ENCODE measurements at regions not wholly inside any gene's neighbourhood (a gene's known extent, or its start where the extent isn't known, plus 50 kb on each side); places are given as distances from the start of the nearest gene placed in this dataset.

DNA sequence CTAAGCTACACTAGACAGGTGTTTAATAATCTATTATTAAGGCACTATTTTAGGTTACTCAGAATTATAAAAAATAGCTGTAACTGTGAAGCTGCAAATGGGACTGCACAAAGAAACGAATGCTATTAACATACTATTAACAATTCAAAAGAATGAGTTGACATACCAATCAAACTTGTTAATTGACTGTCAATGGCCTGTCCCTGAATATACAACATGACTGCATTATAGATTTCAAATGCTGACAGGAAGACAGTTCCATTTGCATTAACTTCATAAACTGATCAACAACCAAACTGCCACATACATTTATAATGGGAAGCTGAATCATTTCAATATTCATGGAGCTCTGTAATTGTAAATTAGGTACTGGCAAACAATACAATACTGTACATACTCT is 169.0 kb upstream of the NANOGP8 start:
- H3K14ac ChIP-seq (ENCODE audit: insufficient read depth, low read length) = no peak overlapping the region
- DNase-seq = no peak
- Mint-ChIP-seq H3K4me1 (peaks cover 28 to 49% of the 10 kb centered on the region in 2 experiments), H3K4me3 (peak overlapping the region in 1 of 2 experiments; percentile 39; a peak in 1 of 5 replicates), H3K27me3 (ENCODE audit: low read depth) (no peaks in the 10 kb centered on the region), H3K9me3 (no peaks in the 10 kb centered on the region; a peak in 1 of 5 replicates), H3K27ac (peak overlapping the region in 1 of 3 experiments; percentile 99; a peak in 2 of 7 replicates), H3K36me3 (ENCODE audit: insufficient read depth in 1 of 3, low read depth in 3 of 3) (no peaks in the 10 kb centered on the region)
- H3K79me1 ChIP-seq (ENCODE audit: insufficient read depth, low read depth, low read length, poor library complexity, severe bottlenecking) = no peaks in the 10 kb centered on the region
- no peak overlapping the region for H2BK5ac ChIP-seq (ENCODE audit: insufficient read length, low read length)
- H3K23me2 ChIP-seq (ENCODE audit: insufficient read length, low read depth, low read length, poor library complexity, severe bottlenecking) = no peaks in the 10 kb centered on the region
- H4K5ac ChIP-seq (ENCODE audit: insufficient read length, low read depth, low read length) = no peak overlapping the region
- no peak overlapping the region for H3K4ac ChIP-seq (ENCODE audit: low read depth, low read length)
- H3K4me1 ChIP-seq (ENCODE audit: insufficient read depth, low read length) = peaks cover 2% of the 10 kb centered on the region; the same call in 1 of the 2 replicates
- no peak overlapping the region for H2BK12ac ChIP-seq (ENCODE audit: insufficient read length, low read depth, low read length)
- no peak overlapping the region for H2AK5ac ChIP-seq (ENCODE audit: insufficient read length, low read length)
- no peak overlapping the region for H2BK120ac ChIP-seq (ENCODE audit: low read depth, low read length, poor library complexity, severe bottlenecking)
- H3K27me3 ChIP-seq (ENCODE audit: insufficient read depth, low read length) = no peaks in the 10 kb centered on the region
- H3K27ac ChIP-seq (ENCODE audit: insufficient read length, low read depth, low read length) = peak overlapping the region; percentile 28
- H3K23ac ChIP-seq (ENCODE audit: insufficient read length, low read depth, low read length) = no peak overlapping the region
- H3K56ac ChIP-seq (ENCODE audit: insufficient read length, low read depth, low read length) = no peak overlapping the region
- H3K9me3 ChIP-seq (ENCODE audit: control insufficient read depth, low read depth, low read length) = no peaks in the 10 kb centered on the region
- H4K8ac ChIP-seq (replicated peaks; ENCODE audit: insufficient read length, low read depth, low read length) = no peak overlapping the region
- WGBS (ENCODE audit: extremely low coverage, insufficient read length, low lambda C conversion rate) = no CpG with 5 or more reads among the region's 1 CpG
- no peak for TF ChIP-seq CTCF (conservative IDR thresholded peaks at IDR 0.05)
- no peak overlapping the region for H4K91ac ChIP-seq (ENCODE audit: insufficient read length, low read depth, low read length)
- peak overlapping the region; percentile 11 for H3K4me2 ChIP-seq (ENCODE audit: insufficient read depth, insufficient read length, low read length)
- no peak overlapping the region for H3K18ac ChIP-seq (ENCODE audit: insufficient read length, low read depth, low read length)
- no peaks in the 10 kb centered on the region for H4K20me1 ChIP-seq (ENCODE audit: control insufficient read depth, insufficient read depth, insufficient read length)
- no peak overlapping the region for H2AFZ ChIP-seq (ENCODE audit: low read length)
- H3K79me2 ChIP-seq (ENCODE audit: insufficient read depth, low read length) = no peaks in the 10 kb centered on the region
- no peak overlapping the region for H3T11ph ChIP-seq (ENCODE audit: low read length)
- H3K9ac ChIP-seq (ENCODE audit: extremely low read depth, insufficient read length, low read length) = no peak overlapping the region
- no peak overlapping the region for H2BK20ac ChIP-seq (ENCODE audit: low read depth, low read length, poor library complexity, severe bottlenecking)
- no peak overlapping the region for H2BK15ac ChIP-seq (ENCODE audit: low read depth, low read length)
